ENCODE measurements at regions not wholly inside any gene's neighbourhood (a gene's known extent, or its start where the extent isn't known, plus 50 kb on each side); places are given as distances from the start of the nearest gene placed in this dataset.

- no peak for TF ChIP-seq CTCF (IDR thresholded peaks at IDR 0.05; ENCODE audit: low read depth, low read length)
- TF ChIP-seq POLR2A (IDR thresholded peaks at IDR 0.05; ENCODE audit: extremely low read depth, insufficient read length), result no peak
- TF ChIP-seq MAX (IDR thresholded peaks at IDR 0.05; ENCODE audit: low read depth, low read length), result no peak
- no peak for TF ChIP-seq MYC (IDR thresholded peaks at IDR 0.05; ENCODE audit: low read depth, low read length)
Observed at GRCh38 chr4:56142088-56142487, 193.3 kb downstream of the CEP135 start.
